KMS-11 (cell line): ENCODE measurements at regions not wholly inside any gene's neighbourhood (a gene's known extent, or its start where the extent isn't known, plus 50 kb on each side); places are given as distances from the start of the nearest gene placed in this dataset.
"Not testable (repeated sequence)": the region's sequence is repeated elsewhere in the genome, so short reads cannot be mapped to it uniquely, and the experiment has no call there.

ENCODE experiments used
- H2AFZ ChIP-seq: fragments of 200-600 bp; sonication (generic); 2 replicates; pipeline ENCODE4 v1.6.1; 2016; ENCODE audit warnings: antibody characterized with exemption, mixed run types, low read depth
- H3K27ac ChIP-seq: fragments of 200-600 bp; sonication (generic); 2 replicates; pipeline ENCODE4 v1.6.1; 2016; ENCODE audit warnings: mild to moderate bottlenecking, mixed run types
- H3K27me3 ChIP-seq: fragments of 200-600 bp; sonication (generic); 2 replicates; pipeline ENCODE4 v1.6.1; 2017; ENCODE audit warnings: mild to moderate bottlenecking, low read depth, mixed run types, moderate library complexity; ENCODE audit not compliant: insufficient read depth
- H3K36me3 ChIP-seq: fragments of 200-600 bp; sonication (generic); 2 replicates; pipeline ENCODE4 v1.6.1; 2017; ENCODE audit warnings: mild to moderate bottlenecking, mixed run types; ENCODE audit not compliant: insufficient read depth
- H3K4me1 ChIP-seq: fragments of 200-600 bp; sonication (generic); 2 replicates; pipeline ENCODE4 v1.6.1; 2016; ENCODE audit warnings: mild to moderate bottlenecking, low read depth, mixed run types; ENCODE audit not compliant: poor library complexity, severe bottlenecking
- H3K4me2 ChIP-seq: fragments of 200-600 bp; sonication (generic); 2 replicates; pipeline ENCODE4 v1.7.0; 2016; ENCODE audit warnings: mild to moderate bottlenecking, mixed run types
- H3K4me3 ChIP-seq: fragments of 200-600 bp; sonication (generic); IDR thresholded peaks from 2 replicates; pipeline ENCODE4 v1.6.1; 2017; ENCODE audit warnings: low read depth, low read length, mixed read lengths; ENCODE audit not compliant: insufficient read depth
- H3K79me2 ChIP-seq: fragments of 200-600 bp; sonication (generic); 2 replicates; pipeline ENCODE4 v1.6.1; 2016; ENCODE audit warnings: low read depth, mixed run types; ENCODE audit not compliant: insufficient read depth
- H3K9ac ChIP-seq: fragments of 200-600 bp; sonication (generic); 2 replicates; pipeline ENCODE4 v1.6.1; 2016; ENCODE audit warnings: mild to moderate bottlenecking, mixed run types
- H4K20me1 ChIP-seq: fragments of 200-600 bp; sonication (generic); 2 replicates; pipeline ENCODE4 v1.6.1; 2016; ENCODE audit warnings: mild to moderate bottlenecking, mixed run types; ENCODE audit not compliant: insufficient read depth
- TF ChIP-seq, protein P1 (sequence below): fragments of 200-600 bp; sonication (generic); conservative IDR thresholded peaks from 2 replicates; pipeline ENCODE4 v1.6.1; 2017; ENCODE audit warnings: low read depth, mild to moderate bottlenecking, antibody characterized with exemption, low read length, moderate library complexity, mixed read lengths

DNA sequence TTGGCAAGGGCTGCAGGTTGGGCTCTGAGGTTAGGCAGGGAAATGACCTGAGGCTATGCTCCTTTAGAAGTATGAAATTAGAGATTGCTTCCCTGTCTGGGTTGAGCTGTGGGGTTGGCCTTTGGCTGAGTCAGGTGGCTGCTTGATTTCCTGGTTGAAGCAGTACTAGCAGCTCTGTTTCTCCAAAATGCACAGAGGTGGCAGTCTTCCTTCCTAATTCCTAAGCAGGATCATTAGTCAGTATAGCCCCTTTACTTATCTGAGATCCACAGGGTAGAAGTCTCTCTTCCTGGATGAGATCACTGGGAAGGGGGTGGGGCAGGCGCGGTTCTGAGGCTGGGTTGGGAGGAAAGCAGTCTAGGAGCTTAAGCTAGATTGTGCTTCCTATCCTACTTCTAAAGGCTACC, 1917.5 kb downstream of the LRRC4C start:
- TF ChIP-seq, protein P1, sequence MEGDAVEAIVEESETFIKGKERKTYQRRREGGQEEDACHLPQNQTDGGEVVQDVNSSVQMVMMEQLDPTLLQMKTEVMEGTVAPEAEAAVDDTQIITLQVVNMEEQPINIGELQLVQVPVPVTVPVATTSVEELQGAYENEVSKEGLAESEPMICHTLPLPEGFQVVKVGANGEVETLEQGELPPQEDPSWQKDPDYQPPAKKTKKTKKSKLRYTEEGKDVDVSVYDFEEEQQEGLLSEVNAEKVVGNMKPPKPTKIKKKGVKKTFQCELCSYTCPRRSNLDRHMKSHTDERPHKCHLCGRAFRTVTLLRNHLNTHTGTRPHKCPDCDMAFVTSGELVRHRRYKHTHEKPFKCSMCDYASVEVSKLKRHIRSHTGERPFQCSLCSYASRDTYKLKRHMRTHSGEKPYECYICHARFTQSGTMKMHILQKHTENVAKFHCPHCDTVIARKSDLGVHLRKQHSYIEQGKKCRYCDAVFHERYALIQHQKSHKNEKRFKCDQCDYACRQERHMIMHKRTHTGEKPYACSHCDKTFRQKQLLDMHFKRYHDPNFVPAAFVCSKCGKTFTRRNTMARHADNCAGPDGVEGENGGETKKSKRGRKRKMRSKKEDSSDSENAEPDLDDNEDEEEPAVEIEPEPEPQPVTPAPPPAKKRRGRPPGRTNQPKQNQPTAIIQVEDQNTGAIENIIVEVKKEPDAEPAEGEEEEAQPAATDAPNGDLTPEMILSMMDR = no peak
- H4K20me1 ChIP-seq = no peaks in the 10 kb centered on the region
- H3K4me1 ChIP-seq = no peaks in the 10 kb centered on the region
- no peaks in the 10 kb centered on the region for H3K36me3 ChIP-seq
- no peaks in the 10 kb centered on the region for H3K79me2 ChIP-seq
- H3K4me3 ChIP-seq = no peak overlapping the region
- H3K9ac ChIP-seq = no peak overlapping the region
- H3K4me2 ChIP-seq = no peak overlapping the region
- H2AFZ ChIP-seq = no peak overlapping the region
- no peak overlapping the region for H3K27ac ChIP-seq
- H3K27me3 ChIP-seq = no peaks in the 10 kb centered on the region

DNA sequence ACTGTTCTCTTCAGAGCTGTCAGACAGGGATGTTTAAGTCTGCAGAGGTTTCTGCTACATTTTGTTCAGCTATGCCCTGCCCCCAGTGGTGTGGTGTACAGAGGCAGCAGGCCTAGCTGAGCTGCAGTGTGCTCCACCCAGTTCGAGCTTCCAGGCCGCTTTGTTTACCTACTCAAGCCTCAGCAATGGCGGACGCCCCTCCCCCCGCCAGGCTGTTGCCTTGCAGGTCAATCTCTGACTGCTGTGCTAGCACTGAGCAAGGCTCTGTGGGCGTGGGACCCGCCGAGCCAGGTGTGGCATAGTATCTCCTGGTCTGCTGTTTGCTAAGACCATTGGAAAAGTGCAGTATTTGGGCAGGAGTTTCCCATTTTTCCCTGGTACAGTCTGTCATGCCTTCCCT, 1923.1 kb downstream of the LRRC4C start:
- H3K27ac ChIP-seq, H3K36me3 ChIP-seq, H3K4me2 ChIP-seq, H3K27me3 ChIP-seq, H3K9ac ChIP-seq, H2AFZ ChIP-seq, H3K4me1 ChIP-seq, H3K4me3 ChIP-seq, H4K20me1 ChIP-seq, H3K79me2 ChIP-seq: not testable (repeated sequence)
